Tibial nerve (tissue), 4 donors: ENCODE measurements at regions not wholly inside any gene's neighbourhood (a gene's known extent, or its start where the extent isn't known, plus 50 kb on each side); places are given as distances from the start of the nearest gene placed in this dataset.

ENCODE experiments used
- DNase-seq, 2 donors: peaks; one replicate each; pipeline ENCODE4 v3.0.0-alpha.2; 2019; ENCODE audit warnings: low spot score in 2 of 2
- H3K27ac ChIP-seq, 4 donors: fragments of 200-600 bp; sonication (generic) in 3 of 4; one replicate each; pipeline ENCODE4 v1.5.1; 2017 to 2019; ENCODE audit warnings: mild to moderate bottlenecking in 1 of 4
- H3K27me3 ChIP-seq, 2 donors: fragments of 200-600 bp; sonication (generic) in 1 of 2; one replicate each; pipeline versions ENCODE4 v1.5.1 to v1.6.0; 2017 to 2019
- H3K36me3 ChIP-seq, 3 donors: fragments of 200-600 bp; sonication (generic); one replicate each; pipeline ENCODE4 v1.5.1; 2018 to 2019
- H3K4me1 ChIP-seq, 4 donors: fragments of 200-600 bp; sonication (generic) in 3 of 4; one replicate each; pipeline ENCODE4 v1.5.1; 2017 to 2019
- H3K4me3 ChIP-seq, 4 donors: fragments of 200-600 bp; sonication (generic) in 3 of 4; one replicate each; pipeline ENCODE4 v1.5.1; 2017 to 2019; ENCODE audit warnings: mild to moderate bottlenecking in 1 of 4, moderate library complexity in 1 of 4
- H3K9me3 ChIP-seq, 4 donors: fragments of 200-600 bp; sonication (generic) in 3 of 4; one replicate each; pipeline ENCODE4 v1.5.1; 2017 to 2019
- CTCF ChIP-seq, 5 experiments: fragments of 200-600 bp in 3 of 5; fragments of 450-650 bp in 2 of 5; sonication (generic) in 3 of 5; IDR thresholded peaks; one replicate each; pipeline ENCODE4 v1.5.1; 2016 to 2019; ENCODE audit warnings: antibody characterized with exemption in 5 of 5, mild to moderate bottlenecking in 3 of 5, moderate library complexity in 2 of 5
- EP300 ChIP-seq, 2 donors: sonication (generic); formaldehyde crosslinking; IDR thresholded peaks; one replicate each; pipeline ENCODE4 v1.6.1; 2017; ENCODE audit warnings: antibody characterized with exemption in 2 of 2, mild to moderate bottlenecking in 1 of 2
- POLR2A ChIP-seq, 2 donors: fragments of 450-650 bp; IDR thresholded peaks; one replicate each; pipeline ENCODE4 v1.6.1; 2017; ENCODE audit warnings: antibody characterized with exemption in 2 of 2, mild to moderate bottlenecking in 2 of 2, moderate library complexity in 2 of 2
- WGBS, 2 donors: methylation state at CpG; one replicate each; pipeline ENCODE4 v1.1.5; 2018; 5-methylcytosine and 5-hydroxymethylcytosine counted together

DNA sequence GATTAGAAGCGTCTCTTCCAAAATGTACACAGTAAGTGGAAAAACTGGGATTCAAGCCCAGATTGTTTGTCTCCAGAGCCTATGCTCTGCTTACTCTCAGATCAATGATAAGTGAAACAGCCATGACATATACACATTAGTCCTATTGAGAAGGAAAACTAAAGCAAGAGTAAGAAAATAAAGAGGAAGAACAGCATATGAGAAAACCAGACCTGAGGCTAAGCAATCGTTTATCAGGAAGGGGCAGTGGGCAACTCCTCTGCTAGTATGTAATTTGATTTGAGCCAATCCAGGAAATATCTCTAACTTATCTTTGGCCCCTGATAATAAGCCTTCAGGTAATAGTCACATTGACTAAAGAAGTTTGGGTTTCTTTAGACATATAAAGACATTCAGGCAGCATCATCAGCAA lies 789.9 kb upstream of the C9orf72 start:
- no peak for TF ChIP-seq POLR2A (IDR thresholded peaks at IDR 0.05)
- TF ChIP-seq CTCF (IDR thresholded peaks at IDR 0.05): no peak
- no peak for TF ChIP-seq EP300 (IDR thresholded peaks at IDR 0.05)
- Histone ChIP-seq H3K4me1 (no peaks in the 10 kb centered on the region), H3K27ac (no peak overlapping the region), H3K9me3 (no peaks in the 10 kb centered on the region), H3K36me3 (no peaks in the 10 kb centered on the region), H3K4me3 (no peak overlapping the region), H3K27me3 (no peaks in the 10 kb centered on the region)
- DNase-seq: no peak
- 57 to 58% methylated on average over 2 of the region's 2 CpGs for WGBS, 2 donors

- H3K9me3 ChIP-seq: no peaks in the 10 kb centered on the region
- no peak overlapping the region for H3K27ac ChIP-seq
- no peaks in the 10 kb centered on the region for H3K36me3 ChIP-seq
- no peaks in the 10 kb centered on the region for H3K27me3 ChIP-seq
- DNase-seq: no peak
- H3K4me1 ChIP-seq: no peaks in the 10 kb centered on the region
- TF ChIP-seq POLR2A (IDR thresholded peaks at IDR 0.05) (no peak), CTCF (IDR thresholded peaks at IDR 0.05) (no peak), EP300 (IDR thresholded peaks at IDR 0.05) (no peak)
- 42 to 44% methylated on average over 6 of the region's 6 CpGs for WGBS, 2 donors
- no peak overlapping the region for H3K4me3 ChIP-seq
Measured at GRCh38 chr9:28365020-28365640, 791.8 kb upstream of the C9orf72 start.

GRCh38 chr9:28365728-28366127 lies 792.4 kb upstream of the C9orf72 start:
- Histone ChIP-seq H3K9me3 (no peaks in the 10 kb centered on the region), H3K4me3 (no peak overlapping the region), H3K36me3 (no peaks in the 10 kb centered on the region), H3K27me3 (no peaks in the 10 kb centered on the region), H3K27ac (no peak overlapping the region), H3K4me1 (no peaks in the 10 kb centered on the region)
- TF ChIP-seq CTCF (IDR thresholded peaks at IDR 0.05) (no peak), EP300 (IDR thresholded peaks at IDR 0.05) (no peak), POLR2A (IDR thresholded peaks at IDR 0.05) (no peak)
- no peak for DNase-seq
- WGBS, 2 donors: 71 to 92% methylated on average over 2 of the region's 2 CpGs

DNA sequence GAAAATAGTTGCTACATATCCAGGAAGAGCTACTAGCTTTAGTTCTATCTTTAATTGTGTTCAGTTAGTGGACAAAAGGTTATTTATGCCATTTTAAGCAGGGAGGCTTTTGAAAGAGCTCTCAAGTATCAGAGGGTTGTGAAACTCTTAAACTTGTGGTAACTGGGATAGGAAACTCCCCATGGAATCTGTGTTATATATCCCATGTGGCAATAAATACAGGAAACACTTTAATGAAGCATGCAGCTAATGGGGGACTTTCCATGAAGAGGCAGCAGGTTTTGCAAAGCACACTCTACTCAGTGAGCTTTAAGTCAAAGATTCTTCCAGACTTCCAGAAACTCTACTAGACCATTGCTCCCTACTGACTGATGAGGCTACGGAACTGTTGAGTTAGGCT lies 805.0 kb upstream of the C9orf72 start:
- WGBS, 2 donors: 100% methylated on average over 1 of the region's 1 CpG
- Histone ChIP-seq H3K4me3 (no peak overlapping the region), H3K9me3 (no peaks in the 10 kb centered on the region), H3K27me3 (no peaks in the 10 kb centered on the region), H3K4me1 (no peaks in the 10 kb centered on the region), H3K36me3 (no peaks in the 10 kb centered on the region), H3K27ac (no peak overlapping the region)
- DNase-seq: no peak
- no peak for TF ChIP-seq POLR2A (IDR thresholded peaks at IDR 0.05)
- TF ChIP-seq EP300 (IDR thresholded peaks at IDR 0.05): no peak
- no peak for TF ChIP-seq CTCF (IDR thresholded peaks at IDR 0.05)

- TF ChIP-seq POLR2A (IDR thresholded peaks at IDR 0.05) (no peak), EP300 (IDR thresholded peaks at IDR 0.05) (no peak), CTCF (IDR thresholded peaks at IDR 0.05) (no peak)
- DNase-seq: no peak
- Histone ChIP-seq H3K9me3 (no peaks in the 10 kb centered on the region), H3K27ac (no peak overlapping the region), H3K4me1 (no peaks in the 10 kb centered on the region), H3K4me3 (no peak overlapping the region), H3K36me3 (no peaks in the 10 kb centered on the region), H3K27me3 (no peaks in the 10 kb centered on the region)
Measured at GRCh38 chr9:28379082-28379481, 805.8 kb upstream of the C9orf72 start.
